CD4-positive, alpha-beta T cell treated with Interleukin-6 at 100 ng/mL for 8 hours (primary cell): ENCODE measurements at regions not wholly inside any gene's neighbourhood (a gene's known extent, or its start where the extent isn't known, plus 50 kb on each side); places are given as distances from the start of the nearest gene placed in this dataset.
"Not testable (repeated sequence)": the region's sequence is repeated elsewhere in the genome, so short reads cannot be mapped to it uniquely, and the experiment has no call there.

Experiments used
- DNase-seq: peaks from one replicate; pipeline ENCODE4 v3.0.0-alpha.2; 2020; ENCODE audit warnings: mixed read lengths, low spot score

- no peak for DNase-seq
Measured at GRCh38 chr3:70737666-70738290, 425.3 kb upstream of the MDFIC2 start.

GRCh38 chr3:70736009-70736408 lies 423.6 kb upstream of the MDFIC2 start:
- no peak for DNase-seq

- DNase-seq, result no peak
Measured at GRCh38 chr3:70734756-70735155, 422.3 kb upstream of the MDFIC2 start.

- no peak for DNase-seq
Measured at GRCh38 chr3:70731046-70731445, 418.6 kb upstream of the MDFIC2 start.

GRCh38 chr3:70729845-70730244 lies 417.4 kb upstream of the MDFIC2 start:
- no peak for DNase-seq

GRCh38 chr3:70728311-70728710 lies 415.9 kb upstream of the MDFIC2 start:
- no peak for DNase-seq

- no peak for DNase-seq
Measured at GRCh38 chr3:70726961-70727360, 414.5 kb upstream of the MDFIC2 start.

GRCh38 chr3:70726096-70726938 lies 413.9 kb upstream of the MDFIC2 start:
- DNase-seq, result no peak

GRCh38 chr3:70722018-70722417 lies 409.6 kb upstream of the MDFIC2 start:
- DNase-seq, result no peak

GRCh38 chr3:70716832-70717231 lies 404.4 kb upstream of the MDFIC2 start:
- peak; percentile 3 for DNase-seq

GRCh38 chr3:70712449-70713082 lies 400.1 kb upstream of the MDFIC2 start:
- DNase-seq, result no peak

GRCh38 chr3:70703305-70704102 lies 391.1 kb upstream of the MDFIC2 start:
- no peak for DNase-seq

GRCh38 chr3:70702132-70702531 lies 389.7 kb upstream of the MDFIC2 start:
- DNase-seq, result no peak

GRCh38 chr3:70684701-70685100 lies 372.3 kb upstream of the MDFIC2 start:
- no peak for DNase-seq

GRCh38 chr3:70675810-70676209 lies 363.4 kb upstream of the MDFIC2 start:
- not testable (repeated sequence) for DNase-seq

GRCh38 chr3:70658513-70659310 lies 346.3 kb upstream of the MDFIC2 start:
- DNase-seq, result no peak

GRCh38 chr3:70657454-70657853 lies 345.0 kb upstream of the MDFIC2 start:
- no peak for DNase-seq

GRCh38 chr3:70647823-70648222 lies 335.4 kb upstream of the MDFIC2 start:
- DNase-seq, result no peak

GRCh38 chr3:70647094-70647493 lies 334.7 kb upstream of the MDFIC2 start:
- no peak for DNase-seq

GRCh38 chr3:70646635-70647034 lies 334.2 kb upstream of the MDFIC2 start:
- DNase-seq, result no peak

GRCh38 chr3:70640481-70640880 lies 328.0 kb upstream of the MDFIC2 start:
- no peak for DNase-seq
